ENCODE measurements at regions not wholly inside any gene's neighbourhood (a gene's known extent, or its start where the extent isn't known, plus 50 kb on each side); places are given as distances from the start of the nearest gene placed in this dataset.

GRCh38 chr2:204177251-204177976 is 240.9 kb downstream of the ICOS start:
- DNase-seq (ENCODE audit: low read depth in 2 of 2): no peak

- peak; percentile 53 to 55 for DNase-seq (ENCODE audit: low read depth in 2 of 2)
These were observed 241.5 kb downstream of the ICOS start for GRCh38 chr2:204177977-204178522.

DNA sequence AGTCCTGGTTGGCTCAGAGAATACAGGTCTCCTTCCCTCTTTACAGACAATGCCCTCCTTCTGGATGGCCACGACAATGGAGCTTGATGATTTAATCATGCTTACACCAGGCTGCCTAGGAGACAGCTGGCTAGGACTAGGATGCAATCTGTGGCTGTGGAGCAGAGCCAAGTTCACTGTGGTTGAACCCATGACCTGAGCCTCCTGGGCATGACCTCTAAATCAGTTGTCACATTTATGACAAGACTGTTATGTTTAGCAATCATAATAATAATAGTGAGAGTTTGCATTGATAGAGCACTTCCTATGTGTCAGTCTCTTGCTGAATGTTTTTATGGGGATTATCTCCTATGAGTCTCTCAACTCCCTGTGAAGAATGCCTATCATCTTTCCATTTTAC is 244.1 kb downstream of the ICOS start:
- DNase-seq (ENCODE audit: low read depth in 2 of 2): no peak

- no peak for DNase-seq (ENCODE audit: low read depth in 2 of 2)
These were observed 247.0 kb downstream of the ICOS start for GRCh38 chr2:204183608-204184007.

DNA sequence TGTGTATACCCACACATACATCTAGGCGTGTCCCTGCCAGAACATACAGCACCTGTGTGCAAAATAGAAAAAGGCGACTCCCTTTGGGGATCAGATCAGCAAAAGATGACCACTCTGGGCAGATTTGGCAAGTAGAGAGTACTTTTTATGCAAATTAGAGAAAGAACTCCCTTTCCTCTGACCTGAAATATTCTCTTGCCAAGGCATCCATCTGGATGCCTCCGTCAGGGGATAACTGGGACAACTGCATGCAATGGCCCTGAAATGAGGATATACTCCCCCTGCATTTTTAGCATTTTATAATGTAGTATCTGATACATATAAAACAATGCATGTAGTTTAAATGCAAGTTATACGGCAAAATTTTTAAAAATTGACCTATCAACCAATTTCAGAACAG is 247.7 kb downstream of the ICOS start:
- DNase-seq (ENCODE audit: low read depth in 2 of 2): no peak

DNA sequence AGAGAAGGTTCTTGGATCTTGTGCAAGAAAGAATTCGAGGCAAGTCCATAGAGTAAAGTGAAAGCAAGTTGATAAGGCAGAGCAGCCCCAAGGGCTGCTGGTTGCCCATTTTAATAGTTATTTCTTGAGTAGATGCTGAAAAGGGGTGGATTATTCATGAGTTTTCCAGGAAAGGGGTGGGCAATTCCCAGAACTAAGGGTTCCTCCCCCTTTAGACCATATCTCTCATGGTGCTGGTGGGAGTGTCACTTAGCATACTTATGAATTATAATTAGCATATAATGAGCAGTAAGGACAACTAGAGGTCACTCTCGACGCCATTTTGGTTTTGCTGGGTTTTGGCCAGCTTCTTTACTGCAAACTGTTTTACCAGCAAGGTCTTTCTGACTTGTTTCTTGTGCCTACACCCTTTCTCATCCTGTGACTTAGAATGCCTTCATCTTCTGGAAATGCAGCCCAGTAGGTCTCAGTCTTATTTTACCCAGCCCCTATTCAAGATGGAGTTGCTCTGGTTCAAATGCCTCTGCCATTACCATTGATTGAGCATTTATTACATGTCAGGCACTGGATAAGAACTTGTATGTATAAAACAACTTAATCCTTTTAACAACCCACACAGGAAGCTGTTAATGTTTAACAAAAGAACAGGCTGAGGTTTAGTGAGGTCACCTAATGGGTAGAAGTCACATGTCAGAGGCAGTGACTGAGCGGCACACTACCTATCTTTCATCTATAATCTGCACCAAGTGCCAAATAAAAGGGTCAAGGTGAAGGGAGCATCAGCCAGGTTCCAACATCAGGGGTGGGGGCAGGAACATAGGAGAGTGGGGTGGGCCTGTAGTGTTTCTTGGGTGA is 250.9 kb downstream of the ICOS start:
- DNase-seq (ENCODE audit: low read depth in 2 of 2): no peak

- no peak for DNase-seq (ENCODE audit: low read depth in 2 of 2)
These were observed 255.0 kb downstream of the ICOS start for GRCh38 chr2:204191574-204191973.

DNA sequence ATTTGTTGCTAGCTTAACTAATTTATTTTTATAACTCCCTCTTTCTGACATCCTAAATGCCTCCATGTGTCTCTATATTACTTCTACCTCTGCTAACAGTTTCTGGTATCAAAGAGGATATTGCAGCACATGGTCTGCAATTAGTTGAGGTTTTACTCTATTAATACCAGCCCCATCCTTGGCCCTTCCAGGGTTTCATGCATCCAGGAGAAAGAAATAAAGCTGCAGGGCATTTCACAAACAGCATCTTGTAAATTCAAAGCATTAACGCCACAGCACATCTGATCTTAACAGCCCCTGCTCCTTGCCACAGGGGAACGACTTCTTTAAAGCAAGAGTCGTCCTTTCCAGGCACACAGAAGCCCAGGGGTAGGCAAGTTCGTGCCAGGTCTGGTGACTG is 258.9 kb downstream of the ICOS start:
- DNase-seq (ENCODE audit: low read depth in 2 of 2): no peak

DNA sequence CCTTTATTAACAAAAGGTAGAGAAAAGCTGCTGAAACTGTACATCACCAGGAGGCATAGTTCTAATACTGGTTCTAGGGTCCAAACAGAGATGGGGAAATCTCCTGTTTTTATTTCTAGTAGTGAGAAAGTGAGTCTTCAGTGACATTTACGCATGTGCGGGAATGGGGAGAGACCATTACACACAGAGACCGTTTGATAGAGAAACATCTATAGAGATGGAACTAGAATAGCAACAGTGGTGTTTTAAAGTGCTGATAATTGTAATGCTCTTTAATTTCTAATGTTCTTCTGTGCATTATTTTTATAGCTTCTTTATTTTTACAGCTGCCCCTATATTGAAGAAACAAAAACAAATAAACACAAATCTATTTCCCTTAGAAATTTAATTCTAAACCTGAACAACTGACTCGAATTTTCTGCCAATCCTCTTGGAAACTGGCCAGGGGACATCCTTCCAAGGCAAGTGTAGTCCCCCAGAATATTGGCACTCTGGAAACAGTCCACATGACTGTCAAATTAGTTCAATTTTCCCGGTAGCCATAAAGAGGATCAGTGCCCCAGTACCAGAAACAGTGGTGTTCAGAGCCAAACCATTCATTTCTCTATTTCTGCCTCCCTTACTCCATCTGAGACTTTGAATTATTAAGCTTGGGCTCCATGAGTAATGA is 260.9 kb downstream of the ICOS start:
- DNase-seq (ENCODE audit: low read depth in 2 of 2): no peak

- DNase-seq (ENCODE audit: low read depth in 2 of 2): no peak
These were observed 262.8 kb downstream of the ICOS start for GRCh38 chr2:204199357-204199756.

DNA sequence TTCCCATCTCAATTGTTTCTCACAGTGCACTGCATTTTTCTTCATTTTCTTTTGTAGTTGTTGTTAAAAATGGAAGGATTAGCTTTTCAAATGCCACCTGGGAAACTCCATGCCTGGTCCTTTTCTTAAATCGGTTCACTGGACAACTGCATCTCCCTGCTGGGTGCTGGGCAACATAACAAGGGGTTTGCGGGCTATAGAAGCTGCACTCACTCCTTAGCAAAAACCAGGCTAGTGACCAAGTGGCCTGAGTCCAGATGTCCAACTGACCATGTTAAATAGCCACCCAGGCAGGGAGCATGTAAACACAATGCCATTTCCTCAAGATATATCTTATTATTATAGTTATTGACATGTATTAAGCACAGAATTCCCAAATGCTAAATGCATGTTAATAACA is 264.9 kb downstream of the ICOS start:
- no peak for DNase-seq (ENCODE audit: low read depth in 2 of 2)

- no peak for DNase-seq (ENCODE audit: low read depth in 2 of 2)
These were observed 265.7 kb downstream of the ICOS start for GRCh38 chr2:204202253-204202652.

GRCh38 chr2:204203704-204204103 is 267.1 kb downstream of the ICOS start:
- no peak for DNase-seq (ENCODE audit: low read depth in 2 of 2)

DNA sequence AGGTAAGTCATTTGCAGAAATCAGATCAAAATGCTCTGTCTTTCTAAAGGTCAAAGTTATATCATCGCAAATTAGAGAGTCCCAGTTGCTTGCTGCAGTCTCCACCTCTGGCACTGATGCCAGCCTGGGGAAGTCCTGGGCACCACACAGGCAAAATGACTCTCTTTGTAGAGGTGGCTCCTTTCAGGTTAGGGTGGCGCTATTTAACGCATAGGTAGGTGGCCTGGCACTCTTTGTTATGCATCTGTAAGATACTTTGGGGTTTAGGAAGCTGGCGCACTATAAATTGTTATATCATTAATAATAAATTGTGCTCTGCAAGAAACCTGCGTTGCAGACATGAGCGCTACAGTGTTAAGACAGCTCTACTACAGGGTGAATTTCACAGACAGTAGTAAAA is 268.5 kb downstream of the ICOS start:
- DNase-seq (ENCODE audit: low read depth in 2 of 2): no peak

DNA sequence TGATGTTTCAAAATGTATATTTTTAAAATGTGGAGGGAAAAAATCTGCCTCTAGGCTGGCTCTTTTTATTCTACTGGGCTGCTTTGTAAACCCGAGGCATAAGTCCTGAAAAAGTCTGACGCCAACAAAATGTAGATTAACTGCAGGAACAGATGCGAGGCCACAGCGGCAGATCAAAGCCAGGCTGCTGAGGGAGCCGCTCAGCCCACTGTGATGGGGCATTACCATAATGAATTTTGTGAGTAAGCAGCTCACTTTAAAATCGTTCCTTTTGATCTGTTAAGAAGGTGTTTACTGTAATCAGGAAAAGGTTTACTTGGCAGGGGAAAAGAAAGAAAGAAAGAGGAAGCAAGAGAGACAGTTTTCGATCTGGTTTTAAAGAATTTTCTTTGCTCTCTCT is 269.0 kb downstream of the ICOS start:
- DNase-seq (ENCODE audit: low read depth in 2 of 2): no peak

GRCh38 chr2:204207866-204208265 is 271.3 kb downstream of the ICOS start:
- DNase-seq (ENCODE audit: low read depth in 2 of 2): no peak

DNA sequence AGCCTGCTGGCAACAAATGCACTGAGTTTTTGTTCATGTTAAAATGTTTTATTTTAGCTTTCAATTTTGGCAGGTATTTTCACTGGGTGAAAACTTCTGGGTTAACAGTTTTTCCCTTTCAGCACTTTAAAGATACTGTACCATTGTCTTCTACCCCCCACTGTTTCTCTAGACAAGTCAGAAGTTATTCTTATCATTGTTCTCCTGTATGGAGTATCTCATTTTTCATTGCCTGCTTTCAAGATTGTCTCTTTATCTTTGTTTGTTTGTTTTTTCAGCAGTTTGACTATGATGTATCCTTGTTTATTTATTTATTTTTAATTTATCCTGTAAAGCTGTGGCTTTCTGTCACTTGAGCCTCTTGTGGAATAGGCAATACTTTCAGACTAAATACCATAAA is 277.0 kb downstream of the ICOS start:
- no peak for DNase-seq (ENCODE audit: low read depth in 2 of 2)

DNA sequence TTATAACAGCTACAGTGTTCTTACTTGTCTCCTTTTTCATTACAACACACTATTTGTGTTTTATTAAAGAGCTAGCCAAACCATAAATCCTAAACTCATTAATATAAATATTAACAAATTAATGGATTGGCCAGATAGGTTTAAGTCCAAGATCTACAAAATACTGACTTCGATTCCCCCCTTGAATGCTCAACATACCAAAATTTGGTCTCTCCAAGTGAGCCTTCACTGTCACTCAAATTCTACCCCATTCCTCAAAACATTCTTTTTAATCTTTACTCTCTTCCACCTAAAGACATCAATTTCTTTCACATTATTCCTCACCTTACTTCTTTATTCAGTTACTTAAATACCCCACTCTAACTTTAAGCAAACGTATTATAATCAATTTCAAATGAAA is 281.5 kb downstream of the ICOS start:
- DNase-seq (ENCODE audit: low read depth in 2 of 2): no peak

GRCh38 chr2:204219196-204219595 is 282.6 kb downstream of the ICOS start:
- no peak for DNase-seq (ENCODE audit: low read depth in 2 of 2)

DNA sequence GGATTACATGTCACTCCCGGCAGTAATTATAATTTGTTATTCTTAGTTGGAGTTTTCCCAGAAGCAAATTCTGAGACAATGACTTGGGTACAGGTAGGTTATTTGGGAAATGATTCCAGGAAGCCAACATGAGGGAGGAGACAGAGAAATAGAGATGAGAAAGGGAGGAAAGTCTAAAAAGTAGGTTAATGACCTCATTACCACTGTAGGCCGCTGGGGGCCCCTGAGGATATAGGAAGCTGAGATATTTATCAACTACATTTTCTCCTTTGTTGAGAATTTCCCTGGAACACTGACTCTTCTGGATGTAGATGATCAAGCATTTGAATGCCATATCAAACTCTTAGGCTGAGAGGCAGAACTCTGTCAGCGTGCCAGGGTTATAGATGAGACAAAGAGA is 284.3 kb downstream of the ICOS start:
- DNase-seq (ENCODE audit: low read depth in 2 of 2): no peak

- no peak for DNase-seq (ENCODE audit: low read depth in 2 of 2)
These were observed 286.5 kb downstream of the ICOS start for GRCh38 chr2:204223046-204223445.

- DNase-seq (ENCODE audit: low read depth in 2 of 2): no peak
These were observed 287.0 kb downstream of the ICOS start for GRCh38 chr2:204223544-204223943.

Measured in stimulated activated CD8-positive, alpha-beta memory T cell treated with anti-CD3 and anti-CD28 coated beads, Interleukin-2, amount 100 ng/mL, for 48 hours (primary cell).